ENCODE measurements at regions not wholly inside any gene's neighbourhood (a gene's known extent, or its start where the extent isn't known, plus 50 kb on each side); places are given as distances from the start of the nearest gene placed in this dataset.

DNA sequence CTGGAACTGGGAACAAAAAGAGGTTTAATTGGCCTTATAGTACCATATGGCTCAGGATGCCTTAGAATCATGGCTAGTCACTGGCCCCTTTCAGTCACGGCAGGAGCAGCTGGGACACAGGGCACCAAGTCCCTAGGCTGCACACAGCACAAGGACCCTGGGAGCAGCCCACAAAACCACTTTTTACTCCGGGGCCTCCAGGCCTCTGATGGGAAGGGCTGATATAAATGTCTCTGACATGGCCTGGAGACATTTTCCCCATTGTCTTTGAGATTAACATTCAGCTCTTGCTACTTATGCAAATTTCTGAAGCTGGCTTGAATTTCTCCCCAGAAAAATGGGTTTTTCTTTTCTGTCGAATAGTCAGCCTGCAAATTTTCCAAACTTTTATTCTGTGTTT lies 1026.4 kb upstream of the COX7C start:
- TF ChIP-seq POLR2AphosphoS5 (IDR thresholded peaks at IDR 0.05): no peak
- no peak for TF ChIP-seq EP300 (IDR thresholded peaks at IDR 0.05)
- TF ChIP-seq POLR2A (IDR thresholded peaks at IDR 0.05): no peak
- TF ChIP-seq, protein P1, sequence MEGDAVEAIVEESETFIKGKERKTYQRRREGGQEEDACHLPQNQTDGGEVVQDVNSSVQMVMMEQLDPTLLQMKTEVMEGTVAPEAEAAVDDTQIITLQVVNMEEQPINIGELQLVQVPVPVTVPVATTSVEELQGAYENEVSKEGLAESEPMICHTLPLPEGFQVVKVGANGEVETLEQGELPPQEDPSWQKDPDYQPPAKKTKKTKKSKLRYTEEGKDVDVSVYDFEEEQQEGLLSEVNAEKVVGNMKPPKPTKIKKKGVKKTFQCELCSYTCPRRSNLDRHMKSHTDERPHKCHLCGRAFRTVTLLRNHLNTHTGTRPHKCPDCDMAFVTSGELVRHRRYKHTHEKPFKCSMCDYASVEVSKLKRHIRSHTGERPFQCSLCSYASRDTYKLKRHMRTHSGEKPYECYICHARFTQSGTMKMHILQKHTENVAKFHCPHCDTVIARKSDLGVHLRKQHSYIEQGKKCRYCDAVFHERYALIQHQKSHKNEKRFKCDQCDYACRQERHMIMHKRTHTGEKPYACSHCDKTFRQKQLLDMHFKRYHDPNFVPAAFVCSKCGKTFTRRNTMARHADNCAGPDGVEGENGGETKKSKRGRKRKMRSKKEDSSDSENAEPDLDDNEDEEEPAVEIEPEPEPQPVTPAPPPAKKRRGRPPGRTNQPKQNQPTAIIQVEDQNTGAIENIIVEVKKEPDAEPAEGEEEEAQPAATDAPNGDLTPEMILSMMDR (IDR thresholded peaks at IDR 0.05): no peak
- no peak overlapping the region for H3K4me3 ChIP-seq
- no peaks in the 10 kb centered on the region for H3K27me3 ChIP-seq
- peaks cover 0 to 4% (median 0%) of the 10 kb centered on the region in 3 donors for H3K9me3 ChIP-seq
- ATAC-seq: no peak
- no peaks in the 10 kb centered on the region for H3K4me1 ChIP-seq
- no peaks in the 10 kb centered on the region for H3K36me3 ChIP-seq
- WGBS, 2 donors (ENCODE audit: low coverage in 1 of 2): 72 to 79% methylated on average over 2 to 3 of the region's 3 CpGs
- no peak overlapping the region for H3K27ac ChIP-seq

DNA sequence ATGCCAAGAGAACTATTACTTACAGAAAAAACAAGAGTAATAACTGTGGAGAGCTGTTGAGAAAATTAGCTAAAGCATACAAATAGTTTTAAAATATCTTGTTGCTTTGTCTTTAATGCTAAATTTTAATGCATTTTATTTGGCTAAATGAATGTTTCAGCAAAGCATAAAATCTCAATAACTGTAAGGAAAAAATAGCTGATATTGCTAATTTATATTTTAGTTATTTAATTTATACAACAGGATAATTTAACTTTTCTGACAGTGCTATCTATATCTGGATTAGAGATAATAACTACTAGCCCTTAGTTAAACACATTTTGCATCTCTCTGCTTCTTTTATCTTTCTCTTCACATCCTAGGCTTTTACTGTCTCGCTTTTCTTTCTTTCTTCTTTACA lies 1014.9 kb upstream of the COX7C start:
- no peak overlapping the region for H3K27ac ChIP-seq
- TF ChIP-seq EP300 (IDR thresholded peaks at IDR 0.05): no peak
- TF ChIP-seq, protein P1 (IDR thresholded peaks at IDR 0.05): no peak
- no peak for TF ChIP-seq POLR2AphosphoS5 (IDR thresholded peaks at IDR 0.05)
- TF ChIP-seq POLR2A (IDR thresholded peaks at IDR 0.05): no peak
- H3K4me1 ChIP-seq: no peaks in the 10 kb centered on the region
- ATAC-seq: no peak
- WGBS, 2 donors (ENCODE audit: low coverage in 1 of 2): 81 to 90% methylated on average over 1 of the region's 1 CpG
- H3K36me3 ChIP-seq: no peaks in the 10 kb centered on the region
- H3K9me3 ChIP-seq: no peaks in the 10 kb centered on the region
- H3K4me3 ChIP-seq: no peak overlapping the region
- H3K27me3 ChIP-seq: no peaks in the 10 kb centered on the region

DNA sequence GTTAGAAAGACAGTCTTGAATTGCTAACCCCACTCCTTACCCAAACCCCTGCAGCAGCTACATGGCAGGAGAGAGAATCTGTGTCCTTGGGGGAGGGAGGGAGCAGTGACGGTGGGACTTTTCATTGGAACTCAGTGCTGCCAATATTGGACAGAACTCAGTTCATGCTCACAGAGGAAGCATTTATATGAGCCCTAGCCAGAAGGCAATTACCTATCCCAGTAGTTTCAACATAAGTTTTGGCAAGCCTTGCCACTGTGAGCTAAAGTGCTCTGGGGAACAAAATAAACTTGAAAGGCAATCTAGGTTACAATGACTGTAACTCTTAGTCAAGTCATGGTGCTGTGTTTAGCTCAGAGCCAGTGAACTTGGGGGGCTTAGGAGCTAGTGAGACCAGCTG lies 1013.4 kb upstream of the COX7C start:
- 50 to 75% methylated on average over 1 of the region's 1 CpG for WGBS, 2 donors (ENCODE audit: low coverage in 1 of 2)
- Histone ChIP-seq H3K4me1 (no peaks in the 10 kb centered on the region), H3K9me3 (no peaks in the 10 kb centered on the region), H3K27me3 (no peaks in the 10 kb centered on the region), H3K4me3 (no peak overlapping the region), H3K27ac (no peak overlapping the region), H3K36me3 (no peaks in the 10 kb centered on the region)
- ATAC-seq: no peak
- TF ChIP-seq, protein P1 (IDR thresholded peaks at IDR 0.05): no peak
- TF ChIP-seq POLR2AphosphoS5 (IDR thresholded peaks at IDR 0.05): no peak

DNA sequence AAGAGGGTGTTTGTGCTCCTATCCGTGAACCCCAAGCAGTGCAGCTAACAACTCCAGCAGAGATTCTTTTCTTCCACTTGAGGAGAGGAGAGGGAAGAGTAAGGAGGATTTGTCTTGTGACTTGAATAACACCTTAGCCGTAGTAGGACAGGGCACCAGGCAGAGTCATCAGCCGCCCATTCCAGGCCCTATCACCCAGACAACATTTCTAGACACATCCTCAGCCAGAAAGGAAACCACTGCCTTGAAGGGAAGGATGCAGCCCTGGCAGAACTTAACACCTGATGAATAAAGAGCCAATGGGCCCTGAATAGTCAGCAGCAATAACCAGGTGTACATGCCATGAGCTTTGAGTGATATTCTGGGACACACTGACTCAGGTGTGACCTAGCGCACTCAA lies 1013.0 kb upstream of the COX7C start:
- no peak for ATAC-seq
- WGBS, 2 donors (ENCODE audit: low coverage in 1 of 2): 92% methylated on average over 3 of the region's 4 CpGs; no CpG with 5 or more reads in 1 of the 2 donors
- Histone ChIP-seq H3K27me3 (no peaks in the 10 kb centered on the region), H3K4me3 (no peak overlapping the region), H3K4me1 (no peaks in the 10 kb centered on the region), H3K27ac (no peak overlapping the region), H3K36me3 (no peaks in the 10 kb centered on the region), H3K9me3 (no peaks in the 10 kb centered on the region)
- TF ChIP-seq EP300 (IDR thresholded peaks at IDR 0.05) (no peak), POLR2A (IDR thresholded peaks at IDR 0.05) (no peak), POLR2AphosphoS5 (IDR thresholded peaks at IDR 0.05) (no peak)
- TF ChIP-seq, protein P1 (IDR thresholded peaks at IDR 0.05): no peak

DNA sequence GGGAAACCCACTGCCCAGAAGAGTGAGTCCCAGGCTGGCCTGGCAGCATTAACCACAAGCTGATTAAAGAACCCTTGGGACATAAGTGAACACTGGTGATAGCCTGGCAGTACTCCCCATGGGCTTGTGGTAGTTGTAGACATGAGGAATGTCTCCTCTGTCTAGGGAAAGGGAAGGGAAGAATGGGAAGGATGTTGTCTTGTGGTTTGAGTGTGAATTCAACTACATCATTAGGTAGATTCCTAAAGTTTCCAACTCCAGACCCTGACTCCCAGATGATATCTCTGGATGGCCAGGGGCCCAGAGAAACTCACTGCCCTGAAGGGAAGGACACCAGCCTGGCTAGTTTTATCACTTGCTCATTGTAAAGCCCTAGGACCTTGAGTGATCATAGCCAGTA lies 1012.4 kb upstream of the COX7C start:
- no peak overlapping the region for H3K4me3 ChIP-seq
- no peaks in the 10 kb centered on the region for H3K36me3 ChIP-seq
- no peaks in the 10 kb centered on the region for H3K27me3 ChIP-seq
- no peaks in the 10 kb centered on the region for H3K4me1 ChIP-seq
- ATAC-seq: no peak
- no peak overlapping the region for H3K27ac ChIP-seq
- no peaks in the 10 kb centered on the region for H3K9me3 ChIP-seq
- TF ChIP-seq, protein P1 (IDR thresholded peaks at IDR 0.05): no peak
- TF ChIP-seq POLR2AphosphoS5 (IDR thresholded peaks at IDR 0.05): no peak
- no peak for TF ChIP-seq EP300 (IDR thresholded peaks at IDR 0.05)

All from gastroesophageal sphincter (tissue), 4 donors.